ENCODE measurements at regions not wholly inside any gene's neighbourhood (a gene's known extent, or its start where the extent isn't known, plus 50 kb on each side); places are given as distances from the start of the nearest gene placed in this dataset.
"Not testable (repeated sequence)": the region's sequence is repeated elsewhere in the genome, so short reads cannot be mapped to it uniquely, and the experiment has no call there.

- not testable (repeated sequence) for H3K4me1 ChIP-seq (ENCODE audit: control insufficient read depth in 3 of 3, insufficient read depth in 3 of 3, low read length in 3 of 3); H3K9ac ChIP-seq (ENCODE audit: low read depth in 1 of 3, low read length in 3 of 3); H3K9me3 ChIP-seq (ENCODE audit: control insufficient read depth in 3 of 3, low read length in 3 of 3); H3K27me3 ChIP-seq (ENCODE audit: control insufficient read depth in 3 of 3, insufficient read depth in 3 of 3, low read length in 3 of 3); H3K36me3 ChIP-seq (ENCODE audit: control insufficient read depth in 3 of 3, insufficient read depth in 3 of 3, low read length in 3 of 3); H3K4me3 ChIP-seq (ENCODE audit: low read length in 3 of 3); H3K27ac ChIP-seq (ENCODE audit: low read depth, low read length)
Observed at GRCh38 chr2:203626247-203626646, 80.2 kb upstream of the CD28 start.

GRCh38 chr2:203626952-203627681, 79.3 kb upstream of the CD28 start:
- H3K27ac ChIP-seq (ENCODE audit: low read depth, low read length) = no peak overlapping the region
- no peaks in the 10 kb centered on the region for H3K27me3 ChIP-seq (ENCODE audit: control insufficient read depth in 3 of 3, insufficient read depth in 3 of 3, low read length in 3 of 3)
- peaks cover 0 to 2% (median 0%) of the 10 kb centered on the region in 3 donors for H3K4me1 ChIP-seq (ENCODE audit: control insufficient read depth in 3 of 3, insufficient read depth in 3 of 3, low read length in 3 of 3)
- H3K9me3 ChIP-seq (ENCODE audit: control insufficient read depth in 3 of 3, low read length in 3 of 3) = no peaks in the 10 kb centered on the region
- no peak overlapping the region for H3K9ac ChIP-seq (ENCODE audit: low read depth in 1 of 3, low read length in 3 of 3)
- no peak overlapping the region for H3K4me3 ChIP-seq (ENCODE audit: low read length in 3 of 3)
- H3K36me3 ChIP-seq (ENCODE audit: control insufficient read depth in 3 of 3, insufficient read depth in 3 of 3, low read length in 3 of 3) = no peaks in the 10 kb centered on the region

GRCh38 chr2:203629699-203630098, 76.7 kb upstream of the CD28 start:
- Histone ChIP-seq H3K4me1 (ENCODE audit: control insufficient read depth in 3 of 3, insufficient read depth in 3 of 3, low read length in 3 of 3) (peaks cover 0 to 2% (median 0%) of the 10 kb centered on the region in 3 donors), H3K27ac (ENCODE audit: low read depth, low read length) (no peak overlapping the region), H3K36me3 (ENCODE audit: control insufficient read depth in 3 of 3, insufficient read depth in 3 of 3, low read length in 3 of 3) (no peaks in the 10 kb centered on the region)

DNA sequence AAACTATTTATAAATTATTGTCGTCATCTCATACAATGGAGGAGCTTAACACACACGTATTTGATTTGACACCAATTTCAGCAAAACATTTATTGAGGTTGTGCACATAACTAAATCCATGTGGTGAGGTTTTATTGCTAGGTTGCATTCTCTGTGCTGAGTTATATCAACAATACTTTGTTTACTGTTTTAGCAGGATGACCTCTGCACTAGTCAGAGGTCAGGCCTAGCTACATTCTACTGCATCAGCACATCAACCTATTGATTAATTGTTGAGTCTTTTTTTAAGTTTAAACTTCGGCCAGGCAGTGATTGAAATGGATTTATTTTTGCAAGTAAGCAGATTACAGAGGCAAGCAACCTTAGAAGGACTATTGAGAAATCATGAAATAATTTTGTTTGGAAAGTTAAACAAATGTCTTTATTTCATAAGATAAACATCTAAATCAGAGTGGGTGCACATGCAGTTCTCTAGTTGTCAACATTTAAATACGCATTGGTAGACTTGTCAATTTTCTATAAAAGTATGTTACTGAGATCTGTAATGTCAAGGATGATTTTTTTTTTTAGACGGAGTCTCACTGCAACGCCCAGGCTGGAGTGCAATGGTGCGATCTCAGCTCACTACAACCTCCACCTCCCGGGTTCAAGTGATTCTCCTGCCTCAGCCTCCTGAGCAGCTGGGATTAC, 75.2 kb upstream of the CD28 start:
- Histone ChIP-seq H3K4me1 (ENCODE audit: control insufficient read depth in 3 of 3, insufficient read depth in 3 of 3, low read length in 3 of 3) (peaks cover 0 to 2% (median 0%) of the 10 kb centered on the region in 3 donors), H3K4me3 (ENCODE audit: low read length in 3 of 3) (no peak overlapping the region), H3K9ac (ENCODE audit: low read depth in 1 of 3, low read length in 3 of 3) (no peak overlapping the region), H3K27me3 (ENCODE audit: control insufficient read depth in 3 of 3, insufficient read depth in 3 of 3, low read length in 3 of 3) (no peaks in the 10 kb centered on the region), H3K36me3 (ENCODE audit: control insufficient read depth in 3 of 3, insufficient read depth in 3 of 3, low read length in 3 of 3) (no peaks in the 10 kb centered on the region), H3K27ac (ENCODE audit: low read depth, low read length) (no peak overlapping the region), H3K9me3 (ENCODE audit: control insufficient read depth in 3 of 3, low read length in 3 of 3) (no peaks in the 10 kb centered on the region)

More at GRCh38 chr2:203629699-203630098, 76.7 kb upstream of the CD28 start:
- Histone ChIP-seq H3K27me3 (ENCODE audit: control insufficient read depth in 3 of 3, insufficient read depth in 3 of 3, low read length in 3 of 3) (no peaks in the 10 kb centered on the region), H3K9me3 (ENCODE audit: control insufficient read depth in 3 of 3, low read length in 3 of 3) (no peaks in the 10 kb centered on the region), H3K9ac (ENCODE audit: low read depth in 1 of 3, low read length in 3 of 3) (no peak overlapping the region), H3K4me3 (ENCODE audit: low read length in 3 of 3) (no peak overlapping the region)

DNA sequence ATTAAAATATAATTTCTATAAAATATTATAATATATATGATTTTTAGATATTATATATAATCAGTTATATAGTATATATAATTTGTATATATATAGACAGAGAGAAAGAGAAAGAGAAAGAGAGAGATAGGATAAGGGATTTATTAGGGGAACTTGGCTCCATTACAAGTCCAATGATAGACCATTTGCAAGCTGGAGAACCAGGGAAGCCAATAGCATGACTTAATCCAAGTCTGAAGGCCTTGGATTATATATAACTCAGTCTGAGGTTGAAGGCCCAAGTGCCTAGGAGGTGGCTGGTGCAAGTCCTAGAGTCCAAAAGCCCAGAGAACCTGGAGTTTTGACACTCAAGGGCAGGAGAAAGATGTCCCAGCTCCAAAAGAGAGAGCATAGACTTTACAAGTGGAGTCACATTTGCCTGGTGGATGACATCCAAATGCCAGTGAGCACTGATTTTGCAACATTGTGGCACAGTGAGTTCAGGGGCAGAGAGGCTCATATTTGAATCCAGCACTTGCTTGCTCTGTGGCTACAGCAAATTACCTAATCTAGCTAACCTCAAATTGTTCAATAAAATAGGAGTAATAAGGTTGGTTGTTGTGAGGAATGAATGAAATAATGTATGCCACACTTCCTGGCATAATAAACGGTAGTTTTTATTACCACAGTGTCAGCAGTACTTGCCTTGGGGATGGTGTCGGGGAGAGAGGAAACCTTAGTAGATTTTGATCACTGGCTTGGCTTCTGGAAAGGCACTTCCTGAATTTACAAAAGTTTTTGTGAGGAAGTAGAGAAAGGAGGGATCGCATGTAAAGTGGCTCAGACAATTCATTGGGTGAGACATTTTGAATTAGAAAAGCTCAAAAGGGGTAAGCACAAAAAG, 69.6 kb upstream of the CD28 start:
- H3K9me3 ChIP-seq (ENCODE audit: control insufficient read depth in 3 of 3, low read length in 3 of 3) = no peaks in the 10 kb centered on the region
- no peaks in the 10 kb centered on the region for H3K36me3 ChIP-seq (ENCODE audit: control insufficient read depth in 3 of 3, insufficient read depth in 3 of 3, low read length in 3 of 3)
- no peaks in the 10 kb centered on the region for H3K27me3 ChIP-seq (ENCODE audit: control insufficient read depth in 3 of 3, insufficient read depth in 3 of 3, low read length in 3 of 3)
- H3K27ac ChIP-seq (ENCODE audit: low read depth, low read length) = peak overlapping the region; percentile 15
- H3K9ac ChIP-seq (ENCODE audit: low read depth in 1 of 3, low read length in 3 of 3) = peak overlapping the region in 2 of 3 donors; percentile 1 to 8
- no peak overlapping the region for H3K4me3 ChIP-seq (ENCODE audit: low read length in 3 of 3)
- peaks cover 10 to 14% (median 12%) of the 10 kb centered on the region in 3 donors for H3K4me1 ChIP-seq (ENCODE audit: control insufficient read depth in 3 of 3, insufficient read depth in 3 of 3, low read length in 3 of 3)

- Histone ChIP-seq H3K9ac (ENCODE audit: low read depth in 1 of 3, low read length in 3 of 3) (peak overlapping the region in 1 of 3 donors; percentile 8), H3K4me1 (ENCODE audit: control insufficient read depth in 3 of 3, insufficient read depth in 3 of 3, low read length in 3 of 3) (peaks cover 10 to 14% (median 12%) of the 10 kb centered on the region in 3 donors), H3K4me3 (ENCODE audit: low read length in 3 of 3) (no peak overlapping the region), H3K9me3 (ENCODE audit: control insufficient read depth in 3 of 3, low read length in 3 of 3) (no peaks in the 10 kb centered on the region), H3K36me3 (ENCODE audit: control insufficient read depth in 3 of 3, insufficient read depth in 3 of 3, low read length in 3 of 3) (no peaks in the 10 kb centered on the region), H3K27me3 (ENCODE audit: control insufficient read depth in 3 of 3, insufficient read depth in 3 of 3, low read length in 3 of 3) (no peaks in the 10 kb centered on the region), H3K27ac (ENCODE audit: low read depth, low read length) (peak overlapping the region; percentile 15)
Observed at GRCh38 chr2:203637471-203638167, 68.8 kb upstream of the CD28 start.

DNA sequence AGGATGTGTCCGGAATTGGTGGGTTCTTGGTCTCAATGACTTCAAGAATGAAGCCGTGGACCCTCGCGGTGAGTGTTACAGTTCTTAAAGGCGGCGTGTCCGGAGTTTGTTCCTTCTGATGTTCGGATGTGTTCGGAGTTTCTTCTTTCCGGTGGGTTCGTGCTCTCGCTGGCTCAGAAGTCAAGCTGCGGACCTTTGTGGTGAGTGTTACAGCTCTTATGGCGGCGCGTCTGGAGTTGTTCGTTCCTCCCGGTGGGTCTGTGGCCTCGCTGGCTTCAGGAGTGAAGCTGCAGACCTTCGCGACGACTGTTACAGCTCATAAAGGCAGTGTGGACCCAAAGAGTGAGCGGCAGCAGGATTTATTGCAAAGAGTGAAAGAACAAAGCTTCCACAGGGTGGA, 64.6 kb upstream of the CD28 start:
- H3K4me3 ChIP-seq (ENCODE audit: low read length in 3 of 3); H3K27ac ChIP-seq (ENCODE audit: low read depth, low read length); H3K36me3 ChIP-seq (ENCODE audit: control insufficient read depth in 3 of 3, insufficient read depth in 3 of 3, low read length in 3 of 3); H3K4me1 ChIP-seq (ENCODE audit: control insufficient read depth in 3 of 3, insufficient read depth in 3 of 3, low read length in 3 of 3); H3K9me3 ChIP-seq (ENCODE audit: control insufficient read depth in 3 of 3, low read length in 3 of 3); H3K27me3 ChIP-seq (ENCODE audit: control insufficient read depth in 3 of 3, insufficient read depth in 3 of 3, low read length in 3 of 3); H3K9ac ChIP-seq (ENCODE audit: low read depth in 1 of 3, low read length in 3 of 3): not testable (repeated sequence)

DNA sequence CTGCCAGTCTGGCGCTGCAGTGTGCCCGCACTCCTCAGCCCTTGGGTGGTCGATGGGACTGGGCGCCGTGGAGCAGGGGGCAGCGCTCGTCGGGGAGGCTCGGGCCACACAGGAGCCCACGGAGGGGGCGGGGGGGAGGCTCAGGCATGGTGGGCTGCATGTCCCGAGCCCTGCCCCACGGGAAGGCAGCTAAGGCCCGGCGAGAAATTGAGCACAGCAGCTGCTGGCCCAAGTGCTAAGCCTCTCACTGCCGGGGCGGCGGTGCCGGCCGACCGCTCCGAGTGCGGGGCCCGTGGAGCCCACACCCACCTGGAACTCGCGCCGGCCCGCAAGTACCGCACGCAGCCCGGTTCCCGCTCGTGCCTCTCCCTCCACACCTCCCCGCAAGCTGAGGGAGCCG, 63.6 kb upstream of the CD28 start:
- not testable (repeated sequence) for H3K4me3 ChIP-seq (ENCODE audit: low read length in 3 of 3); H3K36me3 ChIP-seq (ENCODE audit: control insufficient read depth in 3 of 3, insufficient read depth in 3 of 3, low read length in 3 of 3); H3K27ac ChIP-seq (ENCODE audit: low read depth, low read length); H3K4me1 ChIP-seq (ENCODE audit: control insufficient read depth in 3 of 3, insufficient read depth in 3 of 3, low read length in 3 of 3); H3K27me3 ChIP-seq (ENCODE audit: control insufficient read depth in 3 of 3, insufficient read depth in 3 of 3, low read length in 3 of 3); H3K9ac ChIP-seq (ENCODE audit: low read depth in 1 of 3, low read length in 3 of 3); H3K9me3 ChIP-seq (ENCODE audit: control insufficient read depth in 3 of 3, low read length in 3 of 3)

DNA sequence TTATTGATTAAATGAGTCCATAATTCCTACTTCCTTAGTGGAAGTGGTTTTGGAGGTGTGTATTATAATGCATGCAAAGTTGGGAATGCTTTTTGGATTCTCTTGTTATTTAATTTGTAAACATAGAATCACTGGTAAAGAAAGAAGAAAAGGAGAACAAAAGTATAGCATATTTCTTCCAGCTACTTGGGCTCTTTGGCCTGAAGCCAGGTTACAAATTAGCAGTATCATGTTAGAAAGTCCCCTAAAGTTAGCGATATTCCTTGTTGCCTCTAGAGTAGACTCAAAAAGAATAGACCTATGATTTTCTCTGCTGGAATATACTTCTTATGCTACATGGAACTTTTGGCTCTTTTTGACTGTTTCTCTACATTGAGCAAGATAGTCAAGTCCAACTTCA, 60.6 kb upstream of the CD28 start:
- Histone ChIP-seq H3K27me3 (ENCODE audit: control insufficient read depth in 3 of 3, insufficient read depth in 3 of 3, low read length in 3 of 3) (no peaks in the 10 kb centered on the region), H3K27ac (ENCODE audit: low read depth, low read length) (no peak overlapping the region)

More for the DNA sequence above, 60.6 kb upstream of the CD28 start:
- Histone ChIP-seq H3K9me3 (ENCODE audit: control insufficient read depth in 3 of 3, low read length in 3 of 3) (no peaks in the 10 kb centered on the region), H3K9ac (ENCODE audit: low read depth in 1 of 3, low read length in 3 of 3) (no peak overlapping the region), H3K4me1 (ENCODE audit: control insufficient read depth in 3 of 3, insufficient read depth in 3 of 3, low read length in 3 of 3) (peaks cover 5 to 12% (median 11%) of the 10 kb centered on the region in 3 donors), H3K4me3 (ENCODE audit: low read length in 3 of 3) (no peak overlapping the region), H3K36me3 (ENCODE audit: control insufficient read depth in 3 of 3, insufficient read depth in 3 of 3, low read length in 3 of 3) (no peaks in the 10 kb centered on the region)
